Fibroblast of the conjunctiva (primary cell): ENCODE measurements at regions not wholly inside any gene's neighbourhood (a gene's known extent, or its start where the extent isn't known, plus 50 kb on each side); places are given as distances from the start of the nearest gene placed in this dataset.

Experiments
- DNase-seq: peaks from one replicate; pipeline ENCODE4 v3.0.0-alpha.2; 2010; ENCODE audit warnings: low read depth

- no peak for DNase-seq
Measured at GRCh38 chr2:139271879-139272278, 491.7 kb upstream of the NXPH2 start.

DNA sequence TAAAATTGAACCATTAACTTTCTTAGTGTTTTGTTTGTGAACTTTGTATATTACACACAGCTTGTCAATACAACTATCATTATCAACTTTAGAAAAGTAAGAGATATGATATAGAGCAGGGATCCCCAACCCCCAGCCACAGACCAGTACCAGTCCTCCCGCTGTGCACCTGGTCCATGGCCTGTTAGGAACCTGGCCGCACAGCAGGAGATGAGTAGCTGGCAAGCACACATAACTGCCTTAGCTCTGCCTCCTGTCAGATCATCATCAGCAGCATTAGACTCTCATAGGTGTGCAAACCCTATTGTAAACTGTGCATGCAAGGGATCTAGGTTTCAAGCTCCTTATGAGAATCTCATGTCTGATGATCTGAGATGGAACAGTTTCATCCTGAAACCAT is 491.0 kb upstream of the NXPH2 start:
- no peak for DNase-seq

DNA sequence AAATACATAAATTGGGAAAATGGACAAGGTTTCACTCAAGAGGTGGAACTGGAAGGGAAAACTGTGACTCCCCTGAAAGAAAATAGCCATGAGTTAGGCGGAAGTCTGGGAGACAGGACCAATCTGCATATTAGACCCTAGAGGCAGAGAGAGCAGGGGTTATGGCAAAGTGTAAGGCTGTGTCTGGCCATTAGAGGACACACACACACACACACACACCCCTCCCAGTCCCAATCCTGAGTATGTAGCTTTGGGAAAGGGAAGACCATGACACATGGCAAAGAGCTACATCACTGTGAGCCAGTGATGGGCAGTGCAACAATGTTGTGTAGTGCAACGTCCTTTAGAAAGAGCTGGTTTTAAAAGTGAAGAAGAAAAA is 479.9 kb upstream of the NXPH2 start:
- DNase-seq: no peak

GRCh38 chr2:139259422-139260051 is 479.3 kb upstream of the NXPH2 start:
- DNase-seq: no peak

DNA sequence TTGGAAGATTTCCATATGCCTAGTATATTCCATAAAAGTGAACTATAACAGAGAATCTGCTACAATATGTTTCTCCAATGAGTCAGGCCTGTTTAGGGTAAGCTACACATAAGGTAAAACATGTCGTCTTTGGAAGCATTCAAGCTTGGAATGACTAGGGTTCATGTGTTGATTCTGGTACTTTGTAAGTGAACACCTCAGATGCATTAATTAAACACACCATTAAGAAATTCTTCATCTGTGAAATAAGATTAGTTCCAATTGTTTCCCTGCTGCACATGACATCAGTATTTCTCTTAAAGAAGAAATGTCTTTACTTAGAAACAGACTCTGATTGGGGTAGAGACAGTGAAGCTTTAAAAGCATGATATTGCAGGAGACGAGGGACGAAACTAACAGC is 461.1 kb upstream of the NXPH2 start:
- no peak for DNase-seq

- no peak for DNase-seq
Measured at GRCh38 chr2:139237023-139237422, 456.8 kb upstream of the NXPH2 start.

DNA sequence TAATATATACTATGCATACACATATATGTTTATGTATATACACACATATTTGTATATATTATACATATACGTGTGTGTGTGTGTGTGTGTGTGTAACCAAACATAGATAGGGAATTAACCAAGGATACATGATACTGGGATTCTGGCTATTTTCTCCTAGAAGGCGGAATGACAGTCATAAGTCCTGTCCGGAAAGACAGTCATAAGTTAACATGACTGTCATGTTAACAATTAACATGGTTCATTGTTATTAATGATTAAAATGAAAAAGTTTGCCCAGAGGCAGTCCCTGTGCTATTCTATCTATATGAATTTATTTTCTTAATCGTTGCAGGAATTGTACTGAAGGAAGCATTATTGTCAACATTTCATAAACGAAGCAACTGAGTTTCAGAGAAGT is 450.7 kb upstream of the NXPH2 start:
- no peak for DNase-seq

DNA sequence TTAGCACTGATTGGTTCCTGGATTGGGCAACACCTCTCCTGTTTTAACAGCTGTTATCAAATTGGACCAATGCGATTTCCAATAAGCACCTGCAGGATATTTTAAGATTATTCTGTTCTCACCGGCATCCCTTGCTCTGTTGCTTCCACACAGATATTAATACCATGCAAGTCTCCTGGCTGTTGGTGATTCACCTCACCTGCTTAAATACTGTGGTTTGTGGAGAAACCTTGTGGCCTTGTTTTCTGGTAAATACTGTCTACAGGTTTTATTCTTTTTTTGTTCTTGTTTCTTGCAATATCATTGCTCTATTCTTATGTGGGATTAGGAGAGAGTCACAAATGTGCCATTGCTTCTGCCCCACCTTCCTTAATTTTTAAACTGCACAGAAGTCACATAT is 448.1 kb upstream of the NXPH2 start:
- no peak for DNase-seq

DNA sequence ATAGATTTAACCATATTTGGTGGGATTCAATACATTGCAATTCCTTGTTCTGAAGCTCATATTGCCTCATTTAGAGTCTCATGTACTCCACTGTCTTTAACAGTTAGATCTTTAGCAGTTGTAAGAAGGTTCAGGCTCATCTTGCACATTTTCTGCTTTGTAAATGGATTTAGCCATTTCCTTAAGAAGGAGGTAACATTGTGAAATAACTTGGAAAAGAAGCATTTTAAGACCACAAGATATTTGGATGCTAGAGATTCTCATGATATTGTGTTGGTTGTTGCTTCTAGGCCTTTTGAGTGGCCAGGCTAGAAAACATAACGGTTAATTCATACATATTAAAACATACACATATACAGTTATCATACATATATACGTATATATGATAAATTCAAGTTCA is 445.8 kb upstream of the NXPH2 start:
- no peak for DNase-seq

- no peak for DNase-seq
Measured at GRCh38 chr2:139218181-139218580, 438.0 kb upstream of the NXPH2 start.

DNA sequence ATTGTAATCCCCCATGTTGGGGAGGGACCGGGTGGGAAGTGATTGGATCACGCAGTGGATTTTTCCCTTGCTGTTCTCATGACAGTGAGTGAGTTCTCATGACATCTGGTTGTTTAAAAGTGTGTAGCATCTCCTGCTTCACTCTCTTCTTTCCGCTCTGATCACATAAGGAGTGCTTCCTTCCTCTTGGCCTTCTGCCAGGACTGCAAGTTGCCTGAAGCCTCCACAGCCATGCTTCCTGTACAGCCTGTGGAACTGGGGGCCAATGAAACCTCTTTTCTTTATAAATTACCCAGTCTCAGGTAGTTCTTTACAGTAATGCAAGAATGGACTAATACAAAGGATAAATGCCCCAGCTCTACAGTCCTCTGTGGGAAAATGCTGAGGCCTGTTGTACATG is 437.5 kb upstream of the NXPH2 start:
- no peak for DNase-seq

DNA sequence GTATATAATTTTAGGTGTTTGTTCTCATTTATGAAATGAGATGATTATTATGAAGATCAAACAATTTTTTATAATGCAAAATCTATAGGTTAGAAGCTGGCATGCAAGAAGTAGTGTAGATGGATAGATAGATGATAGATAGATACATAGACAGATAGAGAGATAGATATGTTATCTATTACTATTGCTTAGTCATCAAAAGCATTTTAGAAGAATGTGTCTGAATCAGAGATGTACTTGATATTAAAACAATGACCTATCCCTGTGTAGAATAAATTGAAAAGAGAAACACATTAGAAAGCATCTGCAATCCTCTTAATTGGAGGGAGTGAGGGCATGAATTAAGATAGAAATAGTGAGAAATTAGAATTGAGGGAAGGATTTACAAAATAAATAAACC is 436.2 kb upstream of the NXPH2 start:
- DNase-seq: no peak

- no peak for DNase-seq
Measured at GRCh38 chr2:139214801-139215200, 434.6 kb upstream of the NXPH2 start.

- DNase-seq: no peak
Measured at GRCh38 chr2:139209586-139209985, 429.4 kb upstream of the NXPH2 start.

GRCh38 chr2:139201516-139201915 is 421.3 kb upstream of the NXPH2 start:
- DNase-seq: no peak

DNA sequence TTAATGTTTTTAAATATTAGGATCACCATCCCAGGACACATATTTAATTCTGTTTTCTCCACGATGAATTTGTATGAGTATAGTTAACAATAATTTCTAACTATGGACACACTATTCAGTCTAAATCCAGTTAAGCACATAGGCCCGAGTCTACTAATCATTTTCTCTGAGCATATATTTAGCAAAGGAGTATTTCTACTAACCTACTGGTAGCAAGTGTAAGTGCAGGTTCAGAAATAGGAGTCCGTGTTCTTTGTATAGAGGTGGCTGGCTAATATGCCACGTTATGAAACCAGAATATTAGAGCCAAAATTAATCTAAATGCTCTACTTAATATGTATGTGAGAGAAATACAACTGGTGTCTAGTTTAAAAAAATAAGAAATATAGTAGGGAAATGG is 416.6 kb upstream of the NXPH2 start:
- DNase-seq: no peak

- no peak for DNase-seq
Measured at GRCh38 chr2:139194546-139194945, 414.4 kb upstream of the NXPH2 start.

DNA sequence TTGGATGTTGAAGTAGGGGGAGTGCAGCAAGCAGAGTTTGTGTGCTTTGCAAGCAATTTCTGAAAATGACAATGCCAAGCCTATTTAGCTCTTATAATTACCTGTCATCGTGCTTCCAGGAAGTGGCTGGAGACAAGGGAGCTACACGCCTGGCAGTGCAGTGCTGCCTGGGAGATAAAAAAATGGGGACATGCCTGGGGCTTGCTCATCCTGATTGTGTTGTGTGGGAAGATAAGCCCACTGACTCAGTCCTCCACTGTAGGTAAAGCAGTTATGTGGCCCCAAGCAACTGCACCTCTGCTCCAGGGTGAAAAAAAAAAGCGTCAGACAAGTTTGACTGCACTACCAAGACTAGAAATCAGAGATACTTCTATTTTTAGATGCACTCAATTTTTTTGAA is 396.9 kb upstream of the NXPH2 start:
- DNase-seq: no peak

DNA sequence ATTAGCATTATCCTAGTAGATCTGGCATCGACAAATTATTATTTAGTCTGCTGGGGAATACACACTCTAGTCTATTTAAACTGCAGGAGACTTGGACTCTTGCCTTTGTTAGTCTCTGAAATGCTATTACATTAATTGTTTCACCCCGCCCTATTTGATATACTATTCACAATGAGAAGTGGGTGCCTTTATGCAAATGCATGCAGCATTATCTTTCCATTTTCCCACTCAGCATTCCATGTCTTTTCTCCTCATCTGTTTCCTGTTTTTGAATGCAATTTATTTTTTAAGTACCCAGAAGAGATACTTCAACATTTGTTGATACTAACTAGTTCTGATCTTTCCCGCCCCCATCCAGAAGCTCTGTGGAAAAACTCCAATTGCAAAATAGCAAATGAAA is 395.3 kb upstream of the NXPH2 start:
- no peak for DNase-seq

DNA sequence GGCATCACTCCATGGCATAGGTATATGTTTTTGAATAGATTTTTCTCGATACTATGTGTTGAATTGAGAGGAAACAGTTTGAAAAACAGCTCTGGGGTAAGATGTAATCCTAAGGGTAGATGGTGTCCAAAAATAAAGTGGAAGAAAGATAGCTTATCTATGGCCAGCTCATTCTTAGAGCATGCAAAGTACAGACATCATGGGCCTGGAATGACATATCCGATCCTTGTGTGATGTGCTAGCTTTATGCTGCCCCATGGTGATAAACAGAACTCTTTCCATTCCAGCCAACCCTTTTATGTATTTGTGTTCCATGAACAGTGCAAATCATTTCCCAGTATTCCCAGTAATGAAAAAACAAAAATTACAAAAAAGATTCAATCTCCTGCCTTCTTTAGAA is 390.2 kb upstream of the NXPH2 start:
- DNase-seq: no peak

- no peak for DNase-seq
Measured at GRCh38 chr2:139165601-139166000, 385.4 kb upstream of the NXPH2 start.

DNA sequence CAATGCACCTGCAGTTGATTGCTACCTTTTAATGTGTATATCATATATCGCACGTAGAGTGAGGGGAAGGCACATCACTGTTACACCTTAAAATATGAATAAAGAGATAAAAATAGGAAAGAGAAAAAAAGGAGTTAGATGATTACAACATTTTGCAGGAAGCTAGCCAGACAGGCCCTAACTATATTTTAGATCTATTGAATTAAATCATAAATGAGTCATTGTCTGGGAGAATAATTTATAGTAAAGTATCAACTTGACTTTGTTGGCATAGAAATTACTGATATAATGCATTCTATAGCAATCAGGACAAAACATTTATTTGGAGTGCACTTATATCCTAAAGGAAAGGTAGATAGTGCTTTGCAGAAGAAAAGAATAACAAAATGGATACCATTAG is 384.9 kb upstream of the NXPH2 start:
- no peak for DNase-seq

DNA sequence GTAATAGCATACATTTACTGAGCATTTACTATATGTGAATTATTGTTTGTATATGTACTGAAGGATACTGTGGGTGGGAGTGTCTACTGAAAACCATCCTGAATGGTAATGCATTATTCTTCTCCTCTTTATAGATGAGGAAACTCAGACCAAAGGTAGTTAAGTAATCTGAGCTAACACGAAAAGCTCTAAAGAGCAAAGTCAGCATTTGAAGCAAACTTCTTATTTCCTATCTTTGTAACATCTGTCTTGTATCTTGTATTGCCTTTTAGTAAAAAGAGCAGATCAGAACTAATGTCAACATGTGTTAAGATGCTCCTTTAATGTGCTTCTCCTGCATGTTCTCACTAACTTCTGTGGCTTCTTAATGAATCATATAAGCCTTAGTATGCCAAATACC is 382.8 kb upstream of the NXPH2 start:
- no peak for DNase-seq

DNA sequence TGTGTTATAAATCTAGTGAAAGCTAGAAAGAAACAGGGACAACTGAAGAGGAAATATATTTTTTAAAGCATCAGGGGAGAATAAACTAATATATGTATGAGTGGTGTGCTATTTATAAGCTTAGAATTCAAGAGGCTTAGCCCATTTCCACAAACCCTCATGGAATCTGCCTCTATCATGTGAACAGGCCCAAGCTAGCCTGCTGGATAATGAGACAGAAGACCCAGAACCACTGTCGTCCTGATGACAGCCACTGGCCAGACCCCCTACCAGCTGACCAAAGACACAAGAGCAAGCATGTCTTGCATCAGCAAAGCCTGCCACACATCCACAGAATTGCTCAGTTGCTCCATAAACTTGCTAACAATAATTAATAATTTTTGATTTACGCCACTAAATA is 382.3 kb upstream of the NXPH2 start:
- no peak for DNase-seq

- DNase-seq: peak; percentile 4
Measured at GRCh38 chr2:139160836-139161235, 380.6 kb upstream of the NXPH2 start.
